Superior temporal gyrus (tissue), 1 donor: ENCODE measurements at regions not wholly inside any gene's neighbourhood (a gene's known extent, or its start where the extent isn't known, plus 50 kb on each side); places are given as distances from the start of the nearest gene placed in this dataset.
"Not testable (repeated sequence)": the region's sequence is repeated elsewhere in the genome, so short reads cannot be mapped to it uniquely, and the experiment has no call there.

ENCODE experiments used
- DNase-seq: peaks from one replicate; pipeline ENCODE4 v3.0.0-alpha.2; 2016; ENCODE audit errors: extremely low spot score

DNA sequence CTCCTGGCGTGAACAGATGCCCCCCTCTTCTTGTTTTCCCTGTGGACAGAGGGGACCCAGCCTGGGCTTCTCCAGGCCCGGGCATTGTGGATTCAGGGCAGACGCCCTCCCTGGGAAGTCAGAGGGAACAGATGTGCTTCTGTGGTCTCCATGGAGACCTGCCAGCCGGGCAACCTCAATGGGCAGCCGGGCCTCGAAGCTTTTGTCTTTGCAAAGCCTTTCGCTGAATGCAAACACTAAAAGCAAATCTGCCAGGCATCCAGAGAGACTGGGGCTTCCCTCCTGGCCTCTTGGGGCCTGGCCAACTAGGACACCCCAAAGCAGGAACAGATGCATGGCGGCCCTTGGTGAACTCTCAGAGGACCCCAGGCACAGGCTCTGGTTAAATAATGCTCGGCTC is 370.0 kb upstream of the SULF2 start:
- DNase-seq, result peak; percentile 46

DNA sequence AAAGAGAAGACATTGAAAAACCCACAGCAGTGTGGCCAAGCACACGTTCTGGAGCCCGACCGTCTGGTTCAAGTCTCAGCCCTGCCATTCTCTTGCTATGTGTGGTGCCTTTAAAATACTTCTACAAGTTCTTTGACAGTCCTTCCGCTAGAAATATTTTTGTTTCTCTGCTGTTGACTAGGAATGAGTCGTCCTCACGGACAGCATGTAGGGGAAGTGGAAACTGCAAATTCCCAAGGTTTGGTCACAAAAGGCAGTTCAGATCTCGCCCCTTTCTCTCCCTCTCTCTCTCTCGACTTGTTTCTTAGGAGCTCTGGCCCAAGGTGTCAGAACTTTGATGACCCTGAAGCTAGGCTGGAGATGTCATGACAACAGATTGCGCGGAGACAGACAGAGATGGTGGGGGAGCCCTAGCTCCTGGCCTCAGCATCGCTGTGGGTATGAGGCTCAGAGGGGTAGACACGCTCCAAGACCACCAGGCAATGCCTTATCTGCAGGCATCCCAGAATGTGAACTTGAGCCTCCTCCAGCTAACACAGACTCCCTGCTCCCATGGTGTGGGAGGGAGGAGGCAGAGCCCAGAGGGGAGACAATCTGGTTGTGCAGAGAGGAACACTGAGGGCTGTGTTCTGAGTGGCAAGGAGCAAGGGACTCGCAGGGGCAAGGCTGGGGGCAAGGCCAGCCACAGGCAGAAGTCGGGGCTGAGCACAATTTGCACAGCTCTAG is 368.9 kb upstream of the SULF2 start:
- no peak for DNase-seq

DNA sequence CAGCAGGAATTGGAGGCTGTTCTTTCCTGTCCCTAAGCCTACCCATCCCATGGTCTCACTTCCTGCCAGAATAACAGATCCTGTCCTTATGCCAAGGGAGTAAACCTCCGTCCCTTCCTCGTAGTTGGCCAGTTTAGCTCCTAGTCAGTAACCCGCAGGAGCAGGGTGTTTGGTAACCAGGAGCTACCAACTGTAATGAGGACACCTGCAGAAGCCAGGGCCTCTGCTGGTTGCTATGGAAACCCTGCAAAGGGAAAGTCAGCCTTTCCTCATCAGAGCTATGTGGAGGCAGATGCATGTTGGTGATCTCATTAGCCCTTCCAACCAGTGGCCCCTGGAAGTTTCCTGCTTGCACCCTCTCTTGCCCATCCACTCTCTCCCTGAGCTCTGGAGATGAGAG is 368.2 kb upstream of the SULF2 start:
- DNase-seq, result peak; percentile 46

DNA sequence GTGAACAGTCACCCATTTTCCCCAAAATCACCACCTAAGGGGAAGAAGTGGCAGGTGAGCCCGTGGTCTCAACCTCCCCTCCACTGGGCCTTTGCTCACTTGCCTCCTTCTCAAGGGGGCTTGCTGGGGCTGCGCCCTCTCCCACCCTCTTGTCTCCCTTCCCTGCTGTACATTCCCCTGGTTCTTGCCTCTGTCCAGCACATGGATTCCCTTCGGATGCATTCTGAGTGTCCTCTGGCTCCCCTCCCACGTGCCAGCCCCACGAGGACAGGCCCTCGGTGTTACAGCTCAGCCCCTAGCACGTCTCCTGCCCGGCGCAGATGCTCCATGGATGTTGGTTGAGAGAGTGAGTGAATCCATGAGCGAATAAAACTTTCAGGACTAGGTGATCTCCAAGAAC is 367.8 kb upstream of the SULF2 start:
- no peak for DNase-seq

GRCh38 chr20:48150568-48150967 is 365.3 kb upstream of the SULF2 start:
- no peak for DNase-seq

DNA sequence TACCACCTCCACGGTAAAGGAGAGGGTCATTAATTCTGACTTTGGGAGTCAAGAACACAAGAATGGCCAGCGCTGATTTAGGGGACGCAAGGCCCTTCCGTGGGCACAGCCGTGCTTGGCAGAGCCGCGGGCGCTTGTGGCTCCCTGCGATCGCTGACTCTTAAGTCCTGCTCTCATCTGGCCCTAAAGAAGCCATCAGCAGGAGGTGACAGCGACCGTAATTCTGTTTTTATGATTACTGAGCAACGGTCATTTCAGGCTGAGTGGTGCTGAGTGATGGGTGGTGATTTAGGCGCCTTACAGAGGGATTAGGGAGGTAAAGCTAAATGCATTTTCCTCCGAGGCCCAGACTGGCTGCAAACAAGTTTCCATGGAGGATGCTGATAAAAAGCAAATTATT is 364.6 kb upstream of the SULF2 start:
- DNase-seq, result no peak

DNA sequence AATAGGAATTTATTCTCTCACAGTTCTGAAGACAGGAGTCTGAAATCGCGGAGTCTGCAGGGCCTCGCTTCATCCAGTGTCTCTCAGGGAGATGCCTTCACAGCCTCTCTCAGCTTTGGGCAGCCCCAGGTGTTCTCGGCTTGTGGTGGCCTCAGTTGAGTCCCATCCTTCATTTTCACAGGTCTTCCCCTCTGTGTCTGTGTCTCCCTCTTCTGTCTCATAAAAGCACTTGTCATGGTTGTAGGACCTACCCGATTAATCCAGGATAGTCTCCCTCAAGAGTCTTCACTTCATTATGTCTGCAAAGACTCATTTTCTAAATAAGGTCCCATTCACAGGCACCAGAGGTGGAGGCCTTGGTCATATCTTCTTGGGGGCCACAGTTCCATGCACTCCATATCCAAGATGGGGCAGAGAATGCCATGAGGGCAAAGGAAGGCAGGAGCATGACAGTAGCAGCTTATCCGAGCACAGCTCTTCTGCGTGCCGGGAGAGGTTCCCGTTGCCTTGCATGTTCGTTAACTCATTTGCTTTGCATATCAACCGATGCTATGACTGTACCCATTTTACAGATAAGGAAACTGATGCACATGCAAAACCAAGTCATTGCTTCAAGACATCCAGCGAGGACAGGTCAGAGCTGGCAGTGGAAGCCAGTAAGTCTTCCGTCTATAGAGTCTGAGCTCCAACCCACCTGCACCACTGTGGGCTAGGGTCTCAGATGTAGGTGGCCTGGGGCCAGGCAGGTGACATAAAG is 363.8 kb upstream of the SULF2 start:
- no peak for DNase-seq

- DNase-seq, result no peak
These were observed 362.7 kb upstream of the SULF2 start for GRCh38 chr20:48148020-48148419.

- no peak for DNase-seq
These were observed 362.0 kb upstream of the SULF2 start for GRCh38 chr20:48147311-48147710.

GRCh38 chr20:48146877-48147276 is 361.6 kb upstream of the SULF2 start:
- DNase-seq, result no peak

DNA sequence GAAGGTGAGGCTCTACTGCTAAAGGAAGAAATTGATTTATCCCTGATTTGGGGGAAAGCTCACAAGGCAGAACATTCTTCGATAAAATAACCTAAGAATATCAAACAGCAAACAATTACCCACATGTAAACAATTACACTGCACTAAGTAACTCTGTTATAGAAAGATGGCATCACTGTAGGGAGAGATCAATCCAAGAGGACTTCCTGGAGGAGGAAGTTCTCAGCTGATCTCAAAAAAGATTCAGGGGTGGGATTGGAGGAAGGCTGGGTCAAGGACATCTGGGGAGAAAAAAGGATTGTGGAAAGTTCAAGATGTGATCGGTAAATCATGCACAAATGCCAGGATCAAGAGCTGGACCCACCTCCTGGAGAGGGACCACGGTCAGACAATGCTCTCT is 361.0 kb upstream of the SULF2 start:
- no peak for DNase-seq

DNA sequence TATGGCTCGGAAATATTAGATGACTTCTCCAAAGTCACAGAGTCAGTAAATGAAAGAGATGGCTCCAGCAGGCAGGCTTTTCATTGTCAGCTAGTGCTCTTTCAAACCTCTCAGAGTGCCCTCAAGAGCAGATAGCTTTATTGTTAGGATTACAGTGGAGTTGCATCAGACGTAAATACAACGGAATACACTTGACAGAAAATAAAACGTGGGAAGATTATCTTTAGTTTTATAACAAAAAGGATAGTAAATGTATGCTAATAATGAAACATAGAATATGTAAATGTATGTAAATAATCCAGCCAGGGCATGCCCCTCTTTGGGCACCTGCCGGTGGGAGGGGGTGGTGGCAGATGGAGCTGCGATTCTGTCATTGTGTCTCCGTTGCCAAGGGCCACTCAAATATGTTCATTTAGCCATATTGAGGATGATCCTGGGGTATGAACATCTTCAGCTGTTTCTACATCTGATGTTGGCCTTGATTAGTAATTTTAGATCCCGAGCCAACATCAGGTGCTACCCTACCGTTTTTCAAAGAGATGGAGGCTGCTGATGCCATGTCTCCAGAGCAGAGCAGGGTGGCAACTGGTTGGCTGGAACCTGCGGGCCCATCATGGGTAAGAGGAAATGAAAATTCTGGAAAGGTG is 358.3 kb upstream of the SULF2 start:
- DNase-seq, result no peak

GRCh38 chr20:48142516-48142773 is 357.2 kb upstream of the SULF2 start:
- DNase-seq, result no peak

GRCh38 chr20:48141660-48142515 is 356.6 kb upstream of the SULF2 start:
- no peak for DNase-seq

DNA sequence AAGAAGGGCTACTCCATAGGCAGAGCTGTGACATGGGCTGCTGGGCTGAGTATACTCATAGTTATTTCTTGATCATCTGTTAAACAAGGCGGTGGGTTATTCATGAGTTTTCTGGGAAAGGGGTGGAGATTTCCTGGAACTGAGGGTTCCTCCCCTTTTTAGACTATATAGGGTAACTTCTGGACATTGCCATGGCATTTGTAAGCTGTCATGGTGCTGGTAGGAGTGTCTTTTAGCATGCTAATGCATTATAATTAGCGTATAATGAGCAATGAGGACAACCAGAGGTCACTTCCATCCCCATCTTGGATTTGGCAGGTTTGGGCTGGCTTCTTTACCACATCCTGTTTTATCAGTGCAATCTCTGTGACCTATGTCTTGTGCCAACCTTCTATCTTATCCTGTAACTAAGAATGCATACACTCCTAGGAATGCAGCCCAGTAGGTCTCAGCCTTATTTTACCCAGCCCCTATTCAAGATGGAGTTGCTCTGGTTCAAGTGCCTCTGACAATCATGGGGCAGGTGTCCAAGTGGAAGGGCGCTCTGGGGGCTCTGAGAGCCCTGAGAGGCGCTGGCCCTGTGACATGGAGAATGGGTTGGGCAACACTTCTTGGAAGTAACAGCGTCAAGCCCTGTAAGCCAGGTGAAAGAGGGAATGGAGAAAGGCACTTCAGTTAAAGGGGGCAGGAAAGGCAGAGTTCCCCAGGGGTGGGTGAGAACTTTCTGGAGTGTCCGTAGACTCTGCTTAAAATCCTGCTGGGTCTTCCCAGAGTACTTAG is 354.2 kb upstream of the SULF2 start:
- no peak for DNase-seq

GRCh38 chr20:48132834-48133233 is 347.6 kb upstream of the SULF2 start:
- no peak for DNase-seq

DNA sequence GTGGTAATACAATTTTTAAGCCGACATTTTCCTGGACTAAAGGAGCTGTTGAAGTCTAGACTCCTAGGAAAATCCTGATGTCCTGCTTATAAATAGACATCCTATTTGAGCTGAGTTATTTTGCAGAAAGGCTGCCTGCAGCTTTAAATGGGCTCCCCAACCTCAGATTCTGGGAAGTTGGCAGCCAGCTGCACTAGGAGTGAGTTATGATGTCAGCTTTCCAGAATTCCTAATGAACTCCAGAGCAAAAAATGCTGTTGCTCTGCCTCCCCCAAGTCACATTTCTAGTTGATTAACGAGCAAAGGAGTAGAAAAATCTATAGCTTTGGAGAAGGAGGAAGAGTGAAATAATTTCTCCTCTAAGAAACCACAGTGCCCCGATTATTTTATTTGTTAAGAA is 346.3 kb upstream of the SULF2 start:
- no peak for DNase-seq

DNA sequence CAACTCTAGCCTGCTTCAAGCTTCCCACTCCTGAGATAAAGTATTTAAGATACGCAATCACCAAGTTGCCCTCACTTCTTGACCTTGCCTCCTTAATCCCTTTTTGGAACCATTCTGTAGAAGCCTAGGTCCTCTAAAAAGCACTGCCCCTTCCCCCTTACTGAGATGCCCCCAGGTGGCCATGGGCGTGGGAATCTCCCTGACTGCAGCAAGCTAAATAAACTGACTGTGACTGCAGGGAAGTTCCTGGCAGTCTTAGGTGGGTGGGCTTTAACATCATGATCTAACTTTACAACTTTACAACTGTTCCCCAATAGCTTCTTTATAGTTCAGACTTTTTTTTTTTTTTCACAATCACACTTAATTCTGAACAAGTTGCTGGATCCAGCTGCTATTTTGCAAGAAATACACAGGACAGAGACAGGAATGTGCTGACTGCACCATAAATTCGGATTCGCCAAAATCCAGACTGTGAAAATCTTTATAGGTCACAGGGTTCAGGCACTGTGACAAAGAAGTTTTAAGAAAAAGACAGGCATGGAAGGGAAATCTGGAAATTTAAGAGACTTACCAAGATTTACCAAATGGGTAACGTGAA is 344.2 kb upstream of the SULF2 start:
- DNase-seq, result no peak

DNA sequence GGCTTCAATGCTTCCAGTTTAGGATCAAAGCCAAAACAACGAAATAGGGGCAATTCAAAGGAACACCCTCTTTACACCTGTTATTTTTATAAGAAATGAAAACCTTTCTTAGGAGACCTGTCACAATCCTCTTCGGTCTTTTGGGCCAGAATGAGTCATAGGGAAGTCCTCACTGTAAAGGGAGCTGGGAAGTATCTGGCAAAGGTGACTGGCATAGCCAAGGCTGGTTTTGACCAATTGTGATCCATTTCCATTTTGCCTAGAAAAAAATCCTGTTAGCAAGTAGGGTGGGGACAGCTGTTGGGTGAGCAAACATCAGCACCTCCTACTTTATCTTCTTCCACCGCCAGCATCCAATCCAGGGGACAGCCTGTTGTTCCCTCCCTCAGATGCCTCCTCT is 343.2 kb upstream of the SULF2 start:
- DNase-seq, result no peak

- DNase-seq, result not testable (repeated sequence)
These were observed 342.7 kb upstream of the SULF2 start for GRCh38 chr20:48127964-48128363.

DNA sequence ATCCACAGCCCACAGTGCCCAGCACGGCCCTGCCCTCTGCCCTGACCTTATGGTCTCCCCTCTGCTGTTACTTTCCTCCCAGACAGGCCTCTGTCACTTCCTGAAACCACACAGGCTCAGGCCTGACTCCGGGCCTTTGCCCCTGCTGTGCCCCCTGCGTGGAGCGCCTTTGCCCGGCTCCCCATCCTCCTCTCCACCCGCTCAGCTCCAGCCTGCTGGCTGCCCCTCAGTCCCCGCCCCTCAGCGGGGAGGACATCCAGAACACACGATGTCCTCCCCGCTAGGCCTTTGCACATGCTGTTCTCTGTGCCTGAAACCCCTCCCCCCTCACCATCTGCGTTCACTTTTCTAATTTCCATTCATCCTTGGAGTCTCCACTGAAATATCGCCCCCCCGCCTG is 341.9 kb upstream of the SULF2 start:
- DNase-seq, result not testable (repeated sequence)
